ENCODE measurements at regions not wholly inside any gene's neighbourhood (a gene's known extent, or its start where the extent isn't known, plus 50 kb on each side); places are given as distances from the start of the nearest gene placed in this dataset.

- intact Hi-C loops (cut with DNase I): no loop called here
- FAIRE-seq (no peak), DNase-seq (no peak)
- Histone ChIP-seq H3K27ac (ENCODE audit: low read depth in 2 of 2, low read length in 2 of 2) (no peak overlapping the region), H3K27me3 (ENCODE audit: control insufficient read depth, insufficient read depth, low read length) (no peaks in the 10 kb centered on the region), H3K9ac (ENCODE audit: low read length in 3 of 3) (no peak overlapping the region), H3K4me3 (ENCODE audit: low read length in 3 of 3) (no peak overlapping the region), H3K36me3 (ENCODE audit: control insufficient read depth in 2 of 3, insufficient read depth in 3 of 3, low read length in 3 of 3) (no peaks in the 10 kb centered on the region), H3K9me3 (ENCODE audit: control insufficient read depth in 2 of 3, insufficient read depth in 1 of 3, low read length in 3 of 3) (no peaks in the 10 kb centered on the region), H3K4me1 (ENCODE audit: control insufficient read depth in 2 of 3, insufficient read depth in 2 of 3, low read depth in 1 of 3, low read length in 3 of 3) (no peaks in the 10 kb centered on the region)
- no peak for TF ChIP-seq CTCF (IDR thresholded peaks at IDR 0.05; ENCODE audit: borderline replicate concordance, extremely low read depth, insufficient read depth)
These were observed 346.1 kb downstream of the SLCO4C1 start for GRCh38 chr5:101950019-101950418.

DNA sequence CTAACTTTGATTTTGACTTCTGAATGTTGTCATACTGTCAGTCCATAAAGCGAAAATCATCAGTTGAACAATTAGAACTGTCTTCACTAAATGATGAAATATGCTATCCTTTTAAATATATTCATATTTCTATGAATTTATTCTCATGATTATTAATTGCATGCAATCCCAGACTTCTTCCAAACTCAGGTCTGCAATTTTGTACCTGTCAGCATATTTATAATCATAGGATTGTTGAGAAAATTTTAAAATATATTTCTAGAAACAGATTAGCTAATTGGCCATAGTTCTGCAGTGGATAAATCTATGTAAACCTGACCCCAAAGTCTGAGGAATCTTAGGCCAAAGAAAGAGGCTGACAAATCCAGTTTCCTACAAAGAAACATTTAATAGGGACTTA lies 347.5 kb downstream of the SLCO4C1 start:
- H3K9ac ChIP-seq (ENCODE audit: low read length in 3 of 3): no peak overlapping the region
- H3K27ac ChIP-seq (ENCODE audit: low read depth in 2 of 2, low read length in 2 of 2): no peak overlapping the region
- H3K9me3 ChIP-seq (ENCODE audit: control insufficient read depth in 2 of 3, insufficient read depth in 1 of 3, low read length in 3 of 3): no peaks in the 10 kb centered on the region
- intact Hi-C loops (cut with DNase I): no loop called here
- DNase-seq (no peak), FAIRE-seq (no peak)
- no peaks in the 10 kb centered on the region for H3K27me3 ChIP-seq (ENCODE audit: control insufficient read depth, insufficient read depth, low read length)
- no peaks in the 10 kb centered on the region for H3K4me1 ChIP-seq (ENCODE audit: control insufficient read depth in 2 of 3, insufficient read depth in 2 of 3, low read depth in 1 of 3, low read length in 3 of 3)
- no peak overlapping the region for H3K4me3 ChIP-seq (ENCODE audit: low read length in 3 of 3)
- H3K36me3 ChIP-seq (ENCODE audit: control insufficient read depth in 2 of 3, insufficient read depth in 3 of 3, low read length in 3 of 3): no peaks in the 10 kb centered on the region
- TF ChIP-seq CTCF (IDR thresholded peaks at IDR 0.05; ENCODE audit: borderline replicate concordance, extremely low read depth, insufficient read depth): no peak

- no peaks in the 10 kb centered on the region for H3K4me1 ChIP-seq (ENCODE audit: control insufficient read depth in 2 of 3, insufficient read depth in 2 of 3, low read depth in 1 of 3, low read length in 3 of 3)
- TF ChIP-seq CTCF (IDR thresholded peaks at IDR 0.05; ENCODE audit: borderline replicate concordance, extremely low read depth, insufficient read depth): no peak
- FAIRE-seq: no peak
- DNase-seq: no peak
- no peak overlapping the region for H3K4me3 ChIP-seq (ENCODE audit: low read length in 3 of 3)
- H3K27ac ChIP-seq (ENCODE audit: low read depth in 2 of 2, low read length in 2 of 2): no peak overlapping the region
- no peaks in the 10 kb centered on the region for H3K9me3 ChIP-seq (ENCODE audit: control insufficient read depth in 2 of 3, insufficient read depth in 1 of 3, low read length in 3 of 3)
- no peaks in the 10 kb centered on the region for H3K27me3 ChIP-seq (ENCODE audit: control insufficient read depth, insufficient read depth, low read length)
- intact Hi-C loops (cut with DNase I): no loop called here
- no peak overlapping the region for H3K9ac ChIP-seq (ENCODE audit: low read length in 3 of 3)
- H3K36me3 ChIP-seq (ENCODE audit: control insufficient read depth in 2 of 3, insufficient read depth in 3 of 3, low read length in 3 of 3): no peaks in the 10 kb centered on the region
These were observed 352.3 kb downstream of the SLCO4C1 start for GRCh38 chr5:101943784-101944183.

GRCh38 chr5:101942321-101942882 lies 353.7 kb downstream of the SLCO4C1 start:
- peak; percentile 47 for TF ChIP-seq CTCF (IDR thresholded peaks at IDR 0.05; ENCODE audit: borderline replicate concordance, extremely low read depth, insufficient read depth)
- peak in 4 of 5 donors; percentile 26 to 63 (median 50) for DNase-seq
- no peak for FAIRE-seq
- Histone ChIP-seq H3K27ac (ENCODE audit: low read depth in 2 of 2, low read length in 2 of 2) (no peak overlapping the region), H3K27me3 (ENCODE audit: control insufficient read depth, insufficient read depth, low read length) (no peaks in the 10 kb centered on the region), H3K4me1 (ENCODE audit: control insufficient read depth in 2 of 3, insufficient read depth in 2 of 3, low read depth in 1 of 3, low read length in 3 of 3) (no peaks in the 10 kb centered on the region), H3K4me3 (ENCODE audit: low read length in 3 of 3) (no peak overlapping the region), H3K9ac (ENCODE audit: low read length in 3 of 3) (no peak overlapping the region), H3K9me3 (ENCODE audit: control insufficient read depth in 2 of 3, insufficient read depth in 1 of 3, low read length in 3 of 3) (no peaks in the 10 kb centered on the region), H3K36me3 (ENCODE audit: control insufficient read depth in 2 of 3, insufficient read depth in 3 of 3, low read length in 3 of 3) (no peaks in the 10 kb centered on the region)
- intact Hi-C loops (cut with DNase I): no loop called here
